ENCODE measurements at regions not wholly inside any gene's neighbourhood (a gene's known extent, or its start where the extent isn't known, plus 50 kb on each side); places are given as distances from the start of the nearest gene placed in this dataset.

DNA sequence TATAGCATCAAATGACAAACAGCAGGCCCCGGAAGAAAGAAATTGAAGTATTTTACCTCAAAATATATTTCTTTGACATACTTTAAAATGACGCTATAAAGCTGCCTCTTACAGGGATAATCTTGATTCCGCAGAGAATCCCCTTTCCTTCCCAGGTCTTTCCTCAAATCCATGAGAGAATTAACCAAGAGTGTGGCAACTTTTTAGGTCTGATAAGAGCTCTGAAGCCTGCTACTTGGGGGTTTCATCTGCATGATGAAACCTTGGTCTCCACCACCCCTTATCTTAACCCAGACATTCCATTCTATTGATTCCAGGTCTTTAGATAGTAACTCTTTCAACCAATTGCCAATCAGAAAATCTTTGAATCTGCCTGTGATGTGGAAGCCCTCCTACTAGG is 173.8 kb downstream of the CEMIP2 start:
- Histone ChIP-seq H3K9me3 (ENCODE audit: control insufficient read depth, insufficient read depth, low read length) (no peaks in the 10 kb centered on the region), H3K27ac (ENCODE audit: low read length) (no peak overlapping the region), H3K36me3 (ENCODE audit: control insufficient read depth, insufficient read depth, low read length) (no peaks in the 10 kb centered on the region), H3K4me3 (ENCODE audit: low read length) (no peak overlapping the region), H3K4me1 (ENCODE audit: control insufficient read depth, insufficient read depth, low read length) (no peaks in the 10 kb centered on the region), H3K27me3 (ENCODE audit: control insufficient read depth, insufficient read depth, low read length) (no peaks in the 10 kb centered on the region)
- intact Hi-C loops (cut with micrococcal nuclease) = no loop called here
- Mint-ChIP-seq H3K9me3 (no peaks in the 10 kb centered on the region), H3K4me1 (no peaks in the 10 kb centered on the region), H3K27ac (no peak overlapping the region), H3K4me3 (no peak overlapping the region), H3K27me3 (ENCODE audit: low read depth in 2 of 2) (peaks cover 11 to 12% of the 10 kb centered on the region in 2 donors), H3K36me3 (no peaks in the 10 kb centered on the region)
- WGBS (ENCODE audit: insufficient coverage) = 100% methylated on average over 3 of the region's 3 CpGs
- TF ChIP-seq, protein P1, sequence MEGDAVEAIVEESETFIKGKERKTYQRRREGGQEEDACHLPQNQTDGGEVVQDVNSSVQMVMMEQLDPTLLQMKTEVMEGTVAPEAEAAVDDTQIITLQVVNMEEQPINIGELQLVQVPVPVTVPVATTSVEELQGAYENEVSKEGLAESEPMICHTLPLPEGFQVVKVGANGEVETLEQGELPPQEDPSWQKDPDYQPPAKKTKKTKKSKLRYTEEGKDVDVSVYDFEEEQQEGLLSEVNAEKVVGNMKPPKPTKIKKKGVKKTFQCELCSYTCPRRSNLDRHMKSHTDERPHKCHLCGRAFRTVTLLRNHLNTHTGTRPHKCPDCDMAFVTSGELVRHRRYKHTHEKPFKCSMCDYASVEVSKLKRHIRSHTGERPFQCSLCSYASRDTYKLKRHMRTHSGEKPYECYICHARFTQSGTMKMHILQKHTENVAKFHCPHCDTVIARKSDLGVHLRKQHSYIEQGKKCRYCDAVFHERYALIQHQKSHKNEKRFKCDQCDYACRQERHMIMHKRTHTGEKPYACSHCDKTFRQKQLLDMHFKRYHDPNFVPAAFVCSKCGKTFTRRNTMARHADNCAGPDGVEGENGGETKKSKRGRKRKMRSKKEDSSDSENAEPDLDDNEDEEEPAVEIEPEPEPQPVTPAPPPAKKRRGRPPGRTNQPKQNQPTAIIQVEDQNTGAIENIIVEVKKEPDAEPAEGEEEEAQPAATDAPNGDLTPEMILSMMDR (IDR thresholded peaks at IDR 0.05) = no peak
- DNase-seq (no peak), ATAC-seq (no peak)

DNA sequence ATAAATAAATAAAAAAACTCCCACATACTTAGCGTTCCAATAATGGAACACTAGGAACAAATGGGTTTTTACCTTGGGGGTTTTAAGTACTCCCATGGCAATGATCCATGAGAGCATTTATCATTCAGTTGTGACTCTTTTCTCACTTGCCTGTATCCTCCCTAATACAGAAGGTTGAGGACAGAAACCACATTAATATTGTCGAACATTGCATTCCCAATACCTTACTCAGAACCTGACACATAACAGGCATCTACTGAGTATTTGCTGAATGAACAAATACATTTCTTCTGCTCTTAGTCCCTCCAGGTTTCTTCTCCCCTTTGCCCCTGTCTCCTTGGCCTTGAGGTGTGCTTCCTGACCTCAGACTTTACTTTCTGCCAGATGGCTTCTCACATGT is 175.9 kb downstream of the CEMIP2 start:
- no peak for ATAC-seq
- WGBS (ENCODE audit: insufficient coverage) = 93% methylated on average over 2 of the region's 2 CpGs

DNA sequence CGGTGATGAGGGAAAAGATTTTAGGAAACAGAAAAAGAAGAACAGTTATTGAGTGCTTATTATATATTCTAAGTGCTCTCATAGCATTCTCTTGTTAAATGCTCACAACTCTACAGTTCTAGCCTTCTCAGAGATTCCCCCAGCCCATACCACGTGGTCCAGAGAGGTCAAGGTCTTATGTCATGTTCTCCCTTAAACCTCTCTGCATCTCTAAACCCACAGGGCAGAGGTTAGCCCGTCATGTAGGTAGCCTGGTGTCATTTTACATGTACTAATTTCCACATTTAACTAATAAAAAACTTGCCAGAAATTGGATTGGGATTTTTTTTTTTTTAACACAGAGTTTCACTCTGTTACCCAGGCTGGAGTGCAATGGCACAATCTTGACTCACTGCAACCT is 178.0 kb downstream of the CEMIP2 start:
- TF ChIP-seq, protein P1 (IDR thresholded peaks at IDR 0.05) = no peak
- Mint-ChIP-seq H3K27ac (no peak overlapping the region), H3K9me3 (no peaks in the 10 kb centered on the region), H3K4me3 (no peak overlapping the region), H3K4me1 (peaks cover 0 to 5% of the 10 kb centered on the region in 2 donors), H3K27me3 (ENCODE audit: low read depth in 2 of 2) (peaks cover 3 to 12% of the 10 kb centered on the region in 2 donors), H3K36me3 (no peaks in the 10 kb centered on the region)
- no peak for ATAC-seq
- intact Hi-C loops (cut with micrococcal nuclease) = no loop called here
- Histone ChIP-seq H3K9me3 (ENCODE audit: control insufficient read depth, insufficient read depth, low read length) (no peaks in the 10 kb centered on the region), H3K4me3 (ENCODE audit: low read length) (no peak overlapping the region), H3K27me3 (ENCODE audit: control insufficient read depth, insufficient read depth, low read length) (no peaks in the 10 kb centered on the region), H3K36me3 (ENCODE audit: control insufficient read depth, insufficient read depth, low read length) (no peaks in the 10 kb centered on the region), H3K4me1 (ENCODE audit: control insufficient read depth, insufficient read depth, low read length) (no peaks in the 10 kb centered on the region), H3K27ac (ENCODE audit: low read length) (no peak overlapping the region)
- no peak for DNase-seq
- WGBS (ENCODE audit: insufficient coverage) = 50% methylated on average over 1 of the region's 3 CpGs

More for the DNA sequence above, 175.9 kb downstream of the CEMIP2 start:
- Histone ChIP-seq H3K4me3 (ENCODE audit: low read length) (no peak overlapping the region), H3K4me1 (ENCODE audit: control insufficient read depth, insufficient read depth, low read length) (no peaks in the 10 kb centered on the region), H3K36me3 (ENCODE audit: control insufficient read depth, insufficient read depth, low read length) (no peaks in the 10 kb centered on the region), H3K9me3 (ENCODE audit: control insufficient read depth, insufficient read depth, low read length) (no peaks in the 10 kb centered on the region), H3K27me3 (ENCODE audit: control insufficient read depth, insufficient read depth, low read length) (no peaks in the 10 kb centered on the region), H3K27ac (ENCODE audit: low read length) (no peak overlapping the region)
- DNase-seq = no peak
- TF ChIP-seq, protein P1 (IDR thresholded peaks at IDR 0.05) = no peak
- Mint-ChIP-seq H3K4me1 (peaks cover 0 to 5% of the 10 kb centered on the region in 2 donors), H3K36me3 (no peaks in the 10 kb centered on the region), H3K4me3 (no peak overlapping the region), H3K9me3 (no peaks in the 10 kb centered on the region), H3K27ac (no peak overlapping the region), H3K27me3 (ENCODE audit: low read depth in 2 of 2) (peaks cover 6 to 12% of the 10 kb centered on the region in 2 donors)
- intact Hi-C loops (cut with micrococcal nuclease) = no loop called here

DNA sequence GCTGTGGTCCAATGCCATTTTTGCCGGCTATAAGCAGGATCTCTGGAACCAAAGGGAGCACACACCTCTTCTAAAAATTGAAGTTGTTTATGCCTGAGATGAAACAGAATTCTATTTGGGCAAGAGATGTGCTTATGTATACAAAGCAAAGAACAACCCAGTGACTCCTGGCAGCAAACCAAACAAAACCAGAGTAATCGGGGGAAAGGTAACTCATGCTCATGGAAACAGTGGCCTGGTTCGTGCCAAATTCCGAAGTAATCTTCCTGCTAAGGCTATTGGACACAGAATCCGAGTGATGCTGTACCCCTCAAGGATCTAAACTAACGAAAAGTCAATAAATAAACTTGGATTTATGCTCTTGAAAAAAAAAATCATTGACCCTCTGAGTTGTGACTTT is 178.7 kb downstream of the CEMIP2 start:
- no peak for DNase-seq
- Histone ChIP-seq H3K27me3 (ENCODE audit: control insufficient read depth, insufficient read depth, low read length) (no peaks in the 10 kb centered on the region), H3K36me3 (ENCODE audit: control insufficient read depth, insufficient read depth, low read length) (no peaks in the 10 kb centered on the region), H3K4me1 (ENCODE audit: control insufficient read depth, insufficient read depth, low read length) (no peaks in the 10 kb centered on the region), H3K4me3 (ENCODE audit: low read length) (no peak overlapping the region), H3K27ac (ENCODE audit: low read length) (no peak overlapping the region), H3K9me3 (ENCODE audit: control insufficient read depth, insufficient read depth, low read length) (no peaks in the 10 kb centered on the region)
- intact Hi-C loops (cut with micrococcal nuclease) = no loop called here
- H3K9me3 Mint-ChIP-seq = no peaks in the 10 kb centered on the region
- H3K36me3 Mint-ChIP-seq = no peaks in the 10 kb centered on the region
- no peak overlapping the region for H3K27ac Mint-ChIP-seq
- no peak overlapping the region for H3K4me3 Mint-ChIP-seq
- H3K27me3 Mint-ChIP-seq (ENCODE audit: low read depth in 2 of 2) = peaks cover 0 to 12% of the 10 kb centered on the region in 2 donors
- ATAC-seq = no peak
- TF ChIP-seq, protein P1 (IDR thresholded peaks at IDR 0.05) = no peak
- H3K4me1 Mint-ChIP-seq = peaks cover 0 to 5% of the 10 kb centered on the region in 2 donors
- WGBS (ENCODE audit: insufficient coverage) = 86% methylated on average over 6 of the region's 6 CpGs
